WERI-Rb-1 (cell line): ENCODE measurements at regions not wholly inside any gene's neighbourhood (a gene's known extent, or its start where the extent isn't known, plus 50 kb on each side); places are given as distances from the start of the nearest gene placed in this dataset.

ENCODE experiments used
- DNase-seq: peaks from one replicate; pipeline ENCODE4 v3.0.0-alpha.2; 2020
- H3K27ac ChIP-seq: fragments of 250-450 bp; sonication (Bioruptor Pico); 2 replicates; pipeline ENCODE4 v1.5.1; 2020; ENCODE audit warnings: mild to moderate bottlenecking, moderate library complexity
- H3K27me3 ChIP-seq: fragments of 250-450 bp; sonication (Bioruptor Pico); 2 replicates; pipeline ENCODE4 v1.5.1; 2021; ENCODE audit warnings: mild to moderate bottlenecking, low read depth, moderate library complexity; ENCODE audit not compliant: insufficient read depth, severe bottlenecking
- H3K36me3 ChIP-seq: fragments of 250-450 bp; sonication (Bioruptor Pico); 2 replicates; pipeline ENCODE4 v1.5.1; 2020; ENCODE audit warnings: mild to moderate bottlenecking, moderate library complexity
- H3K4me3 ChIP-seq: 2 replicates; pipeline ENCODE4 v1.5.1; 2011; ENCODE audit warnings: low read depth, mild to moderate bottlenecking, control low read depth, low read length
- H3K9me3 ChIP-seq: fragments of 250-450 bp; sonication (Bioruptor Pico); 2 replicates; pipeline ENCODE4 v1.5.1; 2021; ENCODE audit warnings: mild to moderate bottlenecking, moderate library complexity; ENCODE audit not compliant: severe bottlenecking
- CTCF ChIP-seq: IDR thresholded peaks from 2 replicates; pipeline ENCODE4 v1.5.1; 2011; ENCODE audit warnings: low read depth, mild to moderate bottlenecking, control low read depth, inconsistent platforms, low read length

GRCh38 chrX:57204306-57204705 lies 67.1 kb upstream of the SPIN2A start:
- TF ChIP-seq CTCF = no peak

GRCh38 chrX:57211906-57212305 lies 74.6 kb upstream of the FAAH2 start:
- 0 out of 2 replicates have a peak, but pooled peaks have one; percentile 17 for TF ChIP-seq CTCF
- H3K27me3 ChIP-seq = no peaks in the 10 kb centered on the region

More at GRCh38 chrX:57204306-57204705, 67.1 kb upstream of the SPIN2A start:
- no peak for DNase-seq
- Histone ChIP-seq H3K27ac (no peak overlapping the region), H3K9me3 (no peaks in the 10 kb centered on the region), H3K4me3 (no peak overlapping the region), H3K27me3 (no peaks in the 10 kb centered on the region), H3K36me3 (no peaks in the 10 kb centered on the region)

DNA sequence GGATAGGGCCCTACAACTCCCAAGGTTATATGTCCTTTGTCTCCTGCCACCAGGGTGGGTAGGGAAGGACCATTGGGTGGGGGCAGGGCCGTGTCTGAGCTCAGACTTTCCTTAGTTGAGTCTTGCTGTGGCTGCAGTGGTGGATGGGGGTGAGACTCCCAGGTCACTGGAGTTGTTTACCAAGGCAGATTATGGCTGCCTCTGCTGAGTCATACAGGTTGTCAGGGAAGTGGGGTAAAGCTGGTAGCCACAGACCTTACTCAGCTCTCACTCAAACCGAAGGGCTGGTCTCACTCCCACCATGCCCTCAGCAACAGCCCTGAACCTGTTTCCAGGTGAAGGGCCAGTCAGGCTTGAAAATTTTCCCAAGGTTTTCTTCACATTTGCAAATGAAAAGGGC lies 58.8 kb upstream of the FAAH2 start:
- Histone ChIP-seq H3K9me3 (no peaks in the 10 kb centered on the region), H3K36me3 (no peaks in the 10 kb centered on the region), H3K27me3 (no peaks in the 10 kb centered on the region), H3K4me3 (no peak overlapping the region), H3K27ac (no peak overlapping the region)
- no peak for DNase-seq
- no peak for TF ChIP-seq CTCF

More at GRCh38 chrX:57211906-57212305, 74.6 kb upstream of the FAAH2 start:
- H3K9me3 ChIP-seq = no peaks in the 10 kb centered on the region
- H3K4me3 ChIP-seq = no peak overlapping the region
- no peaks in the 10 kb centered on the region for H3K36me3 ChIP-seq
- no peak overlapping the region for H3K27ac ChIP-seq
- no peak for DNase-seq

GRCh38 chrX:57232658-57233360 lies 53.7 kb upstream of the FAAH2 start:
- H3K4me3 ChIP-seq = no peak overlapping the region
- no peak for DNase-seq
- no peaks in the 10 kb centered on the region for H3K9me3 ChIP-seq
- no peaks in the 10 kb centered on the region for H3K27me3 ChIP-seq
- no peak for TF ChIP-seq CTCF
- H3K36me3 ChIP-seq = no peaks in the 10 kb centered on the region
- H3K27ac ChIP-seq = no peak overlapping the region
